ENCODE measurements at regions not wholly inside any gene's neighbourhood (a gene's known extent, or its start where the extent isn't known, plus 50 kb on each side); places are given as distances from the start of the nearest gene placed in this dataset.

GRCh38 chr12:60137513-60137912, 541.7 kb downstream of the SLC16A7 start:
- DNase-seq = no peak
- no peak for TF ChIP-seq CTCF (IDR thresholded peaks at IDR 0.05; ENCODE audit: low read depth, low read length)

DNA sequence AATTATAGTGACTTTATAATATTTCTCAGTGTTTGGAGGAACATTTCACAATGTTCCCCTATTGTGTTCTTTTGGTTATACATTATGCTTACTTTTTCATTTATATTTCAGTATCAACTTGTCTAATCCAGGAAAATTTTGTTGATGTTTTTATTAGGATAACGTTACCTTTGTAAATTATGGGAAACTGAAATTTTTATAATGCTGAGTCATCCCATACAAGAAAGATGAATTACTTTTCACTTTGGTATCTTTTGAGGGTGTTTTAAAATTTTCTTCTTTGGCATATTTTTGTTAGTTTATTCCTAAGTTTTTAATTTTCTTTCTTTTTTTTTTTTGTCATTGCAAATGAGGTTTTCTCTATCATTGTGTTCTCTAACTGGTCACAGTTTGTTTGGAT, 542.7 kb downstream of the SLC16A7 start:
- no peak for DNase-seq
- H3K27ac ChIP-seq = no peak overlapping the region
- H3K27me3 ChIP-seq (ENCODE audit: insufficient read depth, low read depth, severe bottlenecking) = no peaks in the 10 kb centered on the region
- H3K9me3 ChIP-seq (ENCODE audit: severe bottlenecking) = no peaks in the 10 kb centered on the region
- H3K4me3 ChIP-seq (ENCODE audit: low read depth, low read length) = no peak overlapping the region
- H3K36me3 ChIP-seq = no peaks in the 10 kb centered on the region
- TF ChIP-seq CTCF (IDR thresholded peaks at IDR 0.05; ENCODE audit: low read depth, low read length) = no peak

More at GRCh38 chr12:60137513-60137912, 541.7 kb downstream of the SLC16A7 start:
- H3K36me3 ChIP-seq = no peaks in the 10 kb centered on the region
- no peak overlapping the region for H3K27ac ChIP-seq
- H3K9me3 ChIP-seq (ENCODE audit: severe bottlenecking) = no peaks in the 10 kb centered on the region
- no peak overlapping the region for H3K4me3 ChIP-seq (ENCODE audit: low read depth, low read length)
- H3K27me3 ChIP-seq (ENCODE audit: insufficient read depth, low read depth, severe bottlenecking) = no peaks in the 10 kb centered on the region

DNA sequence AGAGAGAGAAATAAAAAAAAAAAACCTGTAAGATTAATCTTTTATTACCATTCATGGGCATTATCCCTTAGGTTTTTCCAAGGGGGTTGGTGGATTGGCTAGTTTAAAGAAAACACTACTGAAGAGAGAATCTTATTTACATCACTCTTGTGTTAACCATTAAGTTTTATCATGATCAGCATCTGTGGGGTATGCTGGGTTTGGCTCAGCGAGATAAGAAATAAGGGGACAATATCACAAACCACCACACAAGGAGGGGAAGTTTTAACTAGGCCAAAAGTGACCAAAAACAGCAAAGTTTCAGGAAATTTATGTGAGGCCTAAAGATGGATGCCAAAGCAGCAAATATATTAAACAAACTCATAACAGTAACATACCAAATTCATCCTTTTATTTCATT, 548.6 kb downstream of the SLC16A7 start:
- Histone ChIP-seq H3K27ac (no peak overlapping the region), H3K27me3 (ENCODE audit: insufficient read depth, low read depth, severe bottlenecking) (no peaks in the 10 kb centered on the region), H3K4me3 (ENCODE audit: low read depth, low read length) (no peak overlapping the region), H3K36me3 (no peaks in the 10 kb centered on the region), H3K9me3 (ENCODE audit: severe bottlenecking) (no peaks in the 10 kb centered on the region)
- TF ChIP-seq CTCF (IDR thresholded peaks at IDR 0.05; ENCODE audit: low read depth, low read length) = no peak
- no peak for DNase-seq

GRCh38 chr12:60148109-60148508, 552.3 kb downstream of the SLC16A7 start:
- no peak for TF ChIP-seq CTCF (IDR thresholded peaks at IDR 0.05; ENCODE audit: low read depth, low read length)
- H3K9me3 ChIP-seq (ENCODE audit: severe bottlenecking) = no peaks in the 10 kb centered on the region
- H3K27me3 ChIP-seq (ENCODE audit: insufficient read depth, low read depth, severe bottlenecking) = no peaks in the 10 kb centered on the region
- no peaks in the 10 kb centered on the region for H3K36me3 ChIP-seq
- DNase-seq = no peak
- no peak overlapping the region for H3K4me3 ChIP-seq (ENCODE audit: low read depth, low read length)
- no peak overlapping the region for H3K27ac ChIP-seq

DNA sequence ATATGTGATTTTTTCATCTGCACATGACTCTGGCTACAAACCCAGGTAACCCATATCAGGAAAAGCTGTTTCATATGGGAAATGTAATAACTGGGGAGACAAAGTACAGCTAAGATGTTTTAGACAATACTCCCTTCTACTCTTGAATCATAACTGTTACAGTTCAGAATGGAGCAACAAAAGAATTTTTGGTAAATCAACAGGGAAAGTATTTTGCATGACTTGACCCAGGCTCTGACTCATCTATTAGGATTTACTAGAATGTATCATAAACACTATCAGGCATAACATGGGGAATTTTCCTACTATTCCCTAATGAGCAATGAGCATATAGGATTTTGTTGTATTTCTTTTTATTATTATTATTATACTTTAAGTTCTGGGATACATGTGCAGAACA, 553.0 kb downstream of the SLC16A7 start:
- H3K36me3 ChIP-seq = no peaks in the 10 kb centered on the region
- no peak overlapping the region for H3K4me3 ChIP-seq (ENCODE audit: low read depth, low read length)
- no peak for TF ChIP-seq CTCF (IDR thresholded peaks at IDR 0.05; ENCODE audit: low read depth, low read length)
- no peaks in the 10 kb centered on the region for H3K9me3 ChIP-seq (ENCODE audit: severe bottlenecking)
- no peak overlapping the region for H3K27ac ChIP-seq
- H3K27me3 ChIP-seq (ENCODE audit: insufficient read depth, low read depth, severe bottlenecking) = no peaks in the 10 kb centered on the region
- no peak for DNase-seq

DNA sequence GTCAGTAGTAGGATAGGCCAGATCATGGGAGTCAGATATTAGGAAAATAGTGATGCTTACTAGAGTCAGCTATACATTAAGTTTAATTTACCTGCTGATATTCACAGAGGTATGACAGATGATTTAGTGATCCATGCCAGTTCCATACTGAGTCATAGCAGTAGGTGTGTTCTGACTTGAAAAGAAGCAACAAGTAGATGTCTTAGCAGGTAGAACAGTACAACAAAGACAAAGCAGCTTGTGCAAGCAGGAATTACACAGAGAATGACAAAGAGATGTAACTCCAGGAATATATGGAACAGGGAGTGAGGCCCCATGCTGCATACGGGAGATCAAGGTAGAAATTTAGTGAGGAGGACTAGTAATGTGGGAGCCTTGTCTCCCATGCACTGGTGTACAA, 556.9 kb downstream of the SLC16A7 start:
- Histone ChIP-seq H3K27ac (no peak overlapping the region), H3K36me3 (no peaks in the 10 kb centered on the region), H3K4me3 (ENCODE audit: low read depth, low read length) (no peak overlapping the region), H3K27me3 (ENCODE audit: insufficient read depth, low read depth, severe bottlenecking) (no peaks in the 10 kb centered on the region), H3K9me3 (ENCODE audit: severe bottlenecking) (no peaks in the 10 kb centered on the region)
- no peak for DNase-seq
- no peak for TF ChIP-seq CTCF (IDR thresholded peaks at IDR 0.05; ENCODE audit: low read depth, low read length)

All from WERI-Rb-1 (cell line).